Activated naive CD8-positive, alpha-beta T cell treated with anti-CD3 and anti-CD28 coated beads, Interleukin-2, amount 10 ng/mL, durations not matched to agents 7 days and 5 days (primary cell): ENCODE measurements at regions not wholly inside any gene's neighbourhood (a gene's known extent, or its start where the extent isn't known, plus 50 kb on each side); places are given as distances from the start of the nearest gene placed in this dataset.
"Not testable (repeated sequence)": the region's sequence is repeated elsewhere in the genome, so short reads cannot be mapped to it uniquely, and the experiment has no call there.

Experiments used
- ATAC-seq: fragments of 150-1000 bp; cut with Tn5 transposase; one replicate; pipeline ENCODE4 v1.10.0; 2021; ENCODE audit warnings: low read depth, moderate library complexity
- POLR2A ChIA-PET: fragments of 350-600 bp; sonication (Branson Sonifier 250); formaldehyde crosslinking; loops from one replicate; lab custom pipeline; 2021; ENCODE audit warnings: antibody characterized with exemption; lab: Charles Lee
- DNase-seq: peaks from one replicate; pipeline ENCODE4 v3.0.0; 2021
- H3K27ac Mint-ChIP-seq: one replicate; pipeline ENCODE4 v1.8.0; 2022; ENCODE audit warnings: mild to moderate bottlenecking, mixed read lengths
- H3K27me3 Mint-ChIP-seq: one replicate; pipeline ENCODE4 v1.8.0; 2022; ENCODE audit warnings: mild to moderate bottlenecking, moderate library complexity, mixed read lengths
- H3K36me3 Mint-ChIP-seq: one replicate; pipeline ENCODE4 v1.8.0; 2021; ENCODE audit warnings: mild to moderate bottlenecking, mixed read lengths
- H3K4me1 Mint-ChIP-seq: one replicate; pipeline ENCODE4 v1.8.0; 2021; ENCODE audit warnings: mixed read lengths
- H3K4me3 Mint-ChIP-seq: one replicate; pipeline ENCODE4 v1.8.0; 2022; ENCODE audit warnings: mild to moderate bottlenecking, moderate library complexity, mixed read lengths
- H3K9me3 Mint-ChIP-seq: one replicate; pipeline ENCODE4 v1.8.0; 2021; ENCODE audit warnings: mixed read lengths

DNA sequence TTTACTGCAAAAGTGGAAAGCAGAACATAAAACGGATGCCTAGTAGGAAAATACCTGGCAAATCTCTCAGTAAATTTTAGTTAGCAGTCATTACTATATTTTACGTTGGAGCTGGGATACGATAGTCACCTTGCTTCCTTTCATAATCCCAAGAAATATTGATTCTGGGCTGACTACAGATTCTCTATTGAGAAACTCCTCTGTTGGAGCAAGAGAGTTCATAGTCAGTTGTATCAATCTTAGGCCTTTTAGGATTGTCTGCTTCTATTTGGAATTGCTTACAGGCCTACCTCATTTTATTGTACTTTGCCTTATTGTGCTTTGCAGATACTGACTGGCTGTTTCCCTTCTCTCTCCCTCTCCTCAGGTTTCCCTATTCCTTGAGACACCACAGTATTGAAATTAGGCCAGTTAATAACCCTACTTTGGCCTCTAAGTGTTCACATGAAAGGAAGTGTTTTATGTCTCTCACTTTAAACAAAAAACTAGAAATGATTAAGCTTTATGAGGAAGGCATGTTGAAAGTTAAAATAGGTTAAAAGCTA is 233.7 kb upstream of the TARS1 start:
- DNase-seq (no peak), ATAC-seq (no peak)
- H3K9me3 Mint-ChIP-seq, result peaks cover 3% of the 10 kb centered on the region
- no peak overlapping the region for H3K27ac Mint-ChIP-seq
- no peaks in the 10 kb centered on the region for H3K4me1 Mint-ChIP-seq
- no peak overlapping the region for H3K4me3 Mint-ChIP-seq
- H3K36me3 Mint-ChIP-seq, result no peaks in the 10 kb centered on the region
- POLR2A ChIA-PET, result no interaction called here
- H3K27me3 Mint-ChIP-seq, result peaks cover 2% of the 10 kb centered on the region

DNA sequence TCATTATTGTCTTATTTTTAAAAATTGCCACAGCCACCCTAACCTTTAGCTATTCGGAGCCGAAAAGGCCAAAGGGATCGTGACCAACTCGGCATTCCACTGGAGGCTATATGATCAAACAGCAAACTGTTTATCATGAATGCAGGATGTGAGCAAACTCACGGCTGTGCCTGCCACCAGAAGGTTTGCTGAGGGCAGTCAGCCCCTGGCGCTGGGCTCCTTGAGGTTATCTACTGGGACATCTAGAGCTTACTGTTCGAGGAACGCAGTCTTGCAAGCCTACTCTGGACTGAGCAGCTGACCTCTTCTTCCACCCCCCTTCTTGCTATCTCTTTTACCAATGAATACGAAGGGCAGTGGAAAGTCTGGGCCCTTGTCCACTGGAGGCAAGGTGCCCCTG is 231.5 kb upstream of the TARS1 start:
- POLR2A ChIA-PET, result no interaction called here
- Mint-ChIP-seq H3K4me1 (no peaks in the 10 kb centered on the region), H3K4me3 (no peak overlapping the region), H3K27me3 (no peaks in the 10 kb centered on the region), H3K36me3 (no peaks in the 10 kb centered on the region), H3K27ac (no peak overlapping the region), H3K9me3 (peaks cover 3% of the 10 kb centered on the region)
- ATAC-seq (no peak), DNase-seq (no peak)

DNA sequence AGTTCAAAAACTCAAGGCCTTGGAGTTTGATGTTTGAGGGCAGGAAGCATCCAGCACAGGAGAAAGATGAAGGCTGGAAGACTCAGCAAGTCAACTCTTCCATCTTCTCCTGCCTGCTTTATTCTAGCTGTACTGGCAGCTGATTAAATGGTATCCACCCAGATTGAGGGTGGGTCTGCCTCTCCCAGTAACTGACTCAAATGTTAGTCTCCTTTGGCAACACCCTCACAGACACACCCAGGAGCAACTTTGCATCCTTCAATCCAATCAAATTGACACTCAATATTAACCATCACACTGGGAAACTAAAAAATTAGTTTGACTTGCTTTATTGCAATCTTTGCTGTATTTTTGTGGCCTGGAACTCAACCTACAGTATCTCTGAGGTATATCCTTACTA is 230.5 kb upstream of the TARS1 start:
- ATAC-seq, H3K9me3 Mint-ChIP-seq, POLR2A ChIA-PET, DNase-seq, H3K4me3 Mint-ChIP-seq, H3K4me1 Mint-ChIP-seq, H3K27ac Mint-ChIP-seq, H3K36me3 Mint-ChIP-seq, H3K27me3 Mint-ChIP-seq: not testable (repeated sequence)

DNA sequence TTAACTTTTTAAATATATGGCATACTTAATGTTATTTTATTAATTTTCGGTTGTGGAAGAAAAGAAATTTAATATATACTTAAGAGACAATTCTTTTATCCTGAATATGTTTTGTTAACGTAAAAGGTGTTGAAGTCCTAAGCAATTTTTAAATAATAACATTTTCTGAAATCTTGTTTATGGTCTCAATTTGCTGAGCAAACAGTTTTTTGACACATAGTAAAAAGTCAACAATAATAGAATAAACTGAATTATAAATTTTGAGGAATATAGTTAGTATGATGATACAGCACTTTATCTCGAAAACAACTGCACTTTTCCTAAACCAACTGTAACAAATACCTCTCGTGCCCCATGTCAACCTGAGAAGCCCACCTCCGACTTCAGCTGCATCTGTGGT is 229.8 kb upstream of the TARS1 start:
- no peak overlapping the region for H3K27ac Mint-ChIP-seq
- POLR2A ChIA-PET, result no interaction called here
- peaks cover 3% of the 10 kb centered on the region for H3K9me3 Mint-ChIP-seq
- ATAC-seq (no peak), DNase-seq (no peak)
- H3K27me3 Mint-ChIP-seq, result no peaks in the 10 kb centered on the region
- no peaks in the 10 kb centered on the region for H3K36me3 Mint-ChIP-seq
- H3K4me3 Mint-ChIP-seq, result no peak overlapping the region
- no peaks in the 10 kb centered on the region for H3K4me1 Mint-ChIP-seq

DNA sequence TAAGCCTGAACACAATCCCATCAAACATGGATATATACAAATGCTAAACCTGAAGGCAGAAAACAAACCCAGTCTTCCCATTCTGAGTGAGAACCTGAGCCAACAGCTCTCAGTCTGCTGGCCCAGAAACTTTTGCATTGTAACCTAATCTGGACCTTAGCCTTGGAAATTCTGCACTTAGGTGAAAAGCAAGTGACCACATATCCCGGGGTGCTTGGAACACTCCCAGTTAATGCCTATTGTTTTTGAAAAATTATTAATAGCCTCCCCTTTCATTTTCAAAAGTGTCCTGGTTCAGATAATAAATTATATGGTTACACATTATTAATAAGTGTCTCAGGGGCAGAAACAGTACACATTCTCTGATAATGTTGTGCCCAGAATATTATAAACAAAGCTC is 228.3 kb upstream of the TARS1 start:
- Mint-ChIP-seq H3K27ac (no peak overlapping the region), H3K4me1 (no peaks in the 10 kb centered on the region), H3K36me3 (no peaks in the 10 kb centered on the region), H3K9me3 (peaks cover 3% of the 10 kb centered on the region), H3K4me3 (no peak overlapping the region), H3K27me3 (no peaks in the 10 kb centered on the region)
- DNase-seq (no peak), ATAC-seq (no peak)
- POLR2A ChIA-PET, result no interaction called here

DNA sequence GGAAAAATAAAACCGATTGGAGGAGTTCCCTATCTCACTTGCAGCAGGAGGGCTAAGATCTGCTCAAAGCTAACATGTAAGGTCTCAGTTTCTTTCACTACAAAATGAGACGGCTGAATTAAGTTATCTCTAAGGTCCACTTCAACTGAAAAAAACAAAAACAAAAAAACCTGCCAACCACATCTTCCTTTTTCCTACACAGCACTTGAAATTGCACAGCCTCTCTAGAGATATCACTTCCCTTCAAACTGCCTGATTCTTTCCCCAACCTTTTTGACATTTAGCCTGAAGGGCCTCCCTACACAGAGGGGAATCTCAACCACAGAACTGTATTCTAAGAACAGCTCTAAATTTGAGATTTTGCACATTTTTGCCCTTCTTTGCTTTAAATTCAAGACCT is 227.9 kb upstream of the TARS1 start:
- no peak for ATAC-seq
- H3K36me3 Mint-ChIP-seq, result no peaks in the 10 kb centered on the region
- DNase-seq, result no peak
- no peak overlapping the region for H3K27ac Mint-ChIP-seq
- H3K4me1 Mint-ChIP-seq, result no peaks in the 10 kb centered on the region
- H3K9me3 Mint-ChIP-seq, result peaks cover 3% of the 10 kb centered on the region
- no peaks in the 10 kb centered on the region for H3K27me3 Mint-ChIP-seq
- POLR2A ChIA-PET, result no interaction called here
- no peak overlapping the region for H3K4me3 Mint-ChIP-seq

DNA sequence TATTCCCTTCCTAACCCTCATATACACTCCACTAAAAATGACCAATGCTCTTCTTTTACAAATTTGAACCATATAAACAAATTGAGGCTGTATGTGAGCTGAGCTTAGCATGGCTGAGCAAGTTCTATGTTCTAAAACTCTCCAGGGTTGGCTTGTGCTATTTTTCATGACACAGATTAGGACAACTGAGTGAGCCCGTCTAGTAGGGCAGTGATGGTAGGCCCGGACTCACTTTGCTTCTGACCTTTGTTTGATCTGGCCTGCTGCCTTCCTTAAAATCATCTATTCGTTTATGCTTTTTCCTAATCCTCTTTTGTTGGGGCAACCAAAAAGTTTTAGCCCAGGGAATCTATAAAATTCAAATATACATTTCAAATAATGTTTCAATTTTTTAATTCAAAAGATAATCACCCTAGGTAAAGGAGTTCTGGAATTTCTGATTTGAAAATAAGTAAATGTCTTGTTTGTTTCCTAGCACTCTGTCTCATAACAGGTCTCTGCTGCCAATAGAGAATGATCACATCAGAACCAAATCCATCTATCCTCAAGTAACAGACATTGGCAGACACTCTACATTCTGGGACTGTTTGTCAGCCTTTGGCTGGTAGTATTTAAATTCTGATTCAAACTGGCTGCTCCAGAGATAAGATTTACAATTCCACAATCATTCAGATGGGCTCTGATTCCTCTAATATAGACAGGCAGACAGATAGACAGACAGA is 217.0 kb upstream of the TARS1 start:
- no peak for DNase-seq
- Mint-ChIP-seq H3K9me3 (no peaks in the 10 kb centered on the region), H3K27me3 (no peaks in the 10 kb centered on the region), H3K36me3 (no peaks in the 10 kb centered on the region), H3K4me3 (no peak overlapping the region), H3K4me1 (no peaks in the 10 kb centered on the region), H3K27ac (no peak overlapping the region)
- ATAC-seq, result no peak
- POLR2A ChIA-PET, result no interaction called here

DNA sequence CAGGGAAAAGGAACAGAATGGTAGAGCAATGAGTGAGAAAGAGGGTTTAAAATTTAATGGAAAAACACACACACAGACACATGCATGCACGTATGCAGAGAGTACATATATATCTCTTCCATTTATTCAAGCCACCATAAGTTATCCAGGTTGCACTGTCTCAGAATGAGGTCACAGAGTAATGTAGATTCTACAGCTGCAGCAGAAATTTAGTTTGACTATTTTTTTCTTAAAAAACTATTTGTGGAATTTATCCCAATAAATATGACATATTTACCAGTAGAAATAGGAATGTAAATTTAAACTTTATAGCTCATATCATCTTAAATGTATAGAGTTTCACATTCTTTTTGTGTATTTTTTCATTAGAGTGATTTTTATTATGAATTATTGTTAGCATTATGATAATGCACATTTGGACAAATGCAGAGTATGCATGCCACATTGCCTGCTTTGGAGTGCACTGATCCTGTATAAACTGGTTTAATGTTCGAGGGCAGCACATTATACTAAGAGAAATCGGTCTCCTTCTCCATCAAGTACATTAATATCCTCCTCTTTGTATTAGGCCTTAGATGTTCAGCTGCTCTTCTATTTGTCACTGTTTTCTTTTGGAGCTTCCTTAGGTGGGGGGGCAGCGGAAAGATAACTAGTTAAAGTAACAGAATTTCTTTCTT is 216.3 kb upstream of the TARS1 start:
- no peaks in the 10 kb centered on the region for H3K9me3 Mint-ChIP-seq
- POLR2A ChIA-PET, result no interaction called here

DNA sequence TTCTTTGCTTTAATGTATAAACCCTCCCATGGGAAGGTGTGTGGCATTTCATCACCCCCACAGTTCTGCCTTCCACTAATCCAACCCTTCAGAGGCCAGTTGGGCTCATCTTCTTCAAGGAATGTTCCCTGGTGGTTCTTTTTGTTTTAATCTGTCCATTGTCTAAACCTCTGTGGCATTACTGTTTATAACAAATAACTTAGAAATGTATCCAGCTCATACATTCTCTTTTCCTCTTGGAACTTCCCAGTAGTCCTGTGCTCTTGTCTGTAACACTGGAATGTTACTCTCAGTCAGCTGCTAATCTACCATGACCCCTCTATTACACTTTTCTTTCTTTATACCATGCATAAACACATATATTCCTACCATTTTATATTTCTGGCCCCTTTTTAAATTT is 213.5 kb upstream of the TARS1 start:
- H3K36me3 Mint-ChIP-seq, result no peaks in the 10 kb centered on the region
- H3K4me3 Mint-ChIP-seq, result no peak overlapping the region
- H3K27ac Mint-ChIP-seq, result no peak overlapping the region
- DNase-seq, result no peak
- no peaks in the 10 kb centered on the region for H3K27me3 Mint-ChIP-seq
- ATAC-seq, result no peak
- no peaks in the 10 kb centered on the region for H3K9me3 Mint-ChIP-seq
- POLR2A ChIA-PET, result no interaction called here
- no peaks in the 10 kb centered on the region for H3K4me1 Mint-ChIP-seq

More for the DNA sequence above, 216.3 kb upstream of the TARS1 start:
- DNase-seq (no peak), ATAC-seq (no peak)
- Mint-ChIP-seq H3K4me3 (no peak overlapping the region), H3K4me1 (no peaks in the 10 kb centered on the region), H3K36me3 (no peaks in the 10 kb centered on the region), H3K27ac (no peak overlapping the region), H3K27me3 (no peaks in the 10 kb centered on the region)

DNA sequence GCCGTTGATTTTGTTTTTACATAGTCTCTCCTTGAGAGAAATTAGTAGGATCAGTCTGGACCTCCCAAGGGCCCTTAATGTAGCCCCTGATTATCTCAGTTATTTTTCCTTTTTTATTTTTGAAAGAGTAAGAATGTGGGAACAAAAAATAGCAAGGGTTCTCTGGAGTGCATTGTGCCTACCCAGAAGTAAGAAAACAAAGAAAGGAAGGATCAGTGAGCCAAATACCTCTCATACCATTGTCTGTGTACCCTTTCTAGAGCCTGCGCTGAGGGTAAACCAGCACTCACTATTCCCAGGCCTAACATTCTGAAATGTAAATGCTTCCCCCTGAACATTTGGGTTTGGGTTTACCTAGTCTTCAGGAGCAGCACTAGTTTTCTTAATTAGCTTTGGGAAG is 213.0 kb upstream of the TARS1 start:
- no peak overlapping the region for H3K4me3 Mint-ChIP-seq
- H3K36me3 Mint-ChIP-seq, result no peaks in the 10 kb centered on the region
- H3K9me3 Mint-ChIP-seq, result no peaks in the 10 kb centered on the region
- no peaks in the 10 kb centered on the region for H3K4me1 Mint-ChIP-seq
- H3K27me3 Mint-ChIP-seq, result no peaks in the 10 kb centered on the region
- no peak overlapping the region for H3K27ac Mint-ChIP-seq
- no peak for ATAC-seq
- DNase-seq, result no peak
- POLR2A ChIA-PET, result no interaction called here

DNA sequence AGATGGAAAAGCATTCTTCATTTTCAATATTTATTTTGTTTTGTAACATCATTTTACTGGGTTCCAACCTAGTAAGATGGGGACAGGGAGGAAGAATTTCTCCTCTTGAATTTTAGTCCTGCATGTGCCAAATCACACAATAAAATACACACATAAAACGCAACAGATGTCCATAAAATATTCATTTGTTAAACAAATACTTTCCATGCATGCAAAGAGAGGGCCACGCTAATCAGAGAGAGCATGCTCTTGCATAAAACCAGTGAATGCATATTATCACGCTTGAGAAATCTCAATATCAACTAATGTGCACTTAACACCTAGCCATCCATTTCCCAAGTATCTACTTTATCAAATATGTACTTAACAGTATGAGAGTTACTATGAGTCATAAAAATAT is 212.6 kb upstream of the TARS1 start:
- ATAC-seq, result no peak
- POLR2A ChIA-PET, result no interaction called here
- H3K27me3 Mint-ChIP-seq, result no peaks in the 10 kb centered on the region
- no peak overlapping the region for H3K4me3 Mint-ChIP-seq
- H3K36me3 Mint-ChIP-seq, result no peaks in the 10 kb centered on the region
- no peaks in the 10 kb centered on the region for H3K4me1 Mint-ChIP-seq
- no peak overlapping the region for H3K27ac Mint-ChIP-seq
- H3K9me3 Mint-ChIP-seq, result no peaks in the 10 kb centered on the region
- no peak for DNase-seq

DNA sequence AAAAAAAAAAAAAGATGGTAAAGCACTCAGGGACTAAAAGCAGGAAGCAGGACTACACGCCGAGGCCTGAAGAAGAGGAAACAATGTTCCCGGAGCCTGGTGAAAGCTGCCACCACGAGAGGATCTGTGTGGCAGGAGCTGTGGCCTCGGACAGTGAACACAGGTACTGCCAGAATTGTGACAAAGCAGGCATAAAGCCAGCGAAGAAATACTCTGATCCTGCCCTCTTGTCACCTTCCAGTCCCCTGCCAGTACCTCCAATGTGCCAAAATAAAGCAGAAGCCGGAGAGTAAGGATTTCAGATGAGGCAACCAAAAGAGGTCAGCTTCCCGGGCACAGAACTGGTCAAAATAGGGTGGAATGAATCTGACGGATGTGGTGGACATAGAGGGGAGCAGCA is 211.5 kb upstream of the TARS1 start:
- H3K27me3 Mint-ChIP-seq, result no peaks in the 10 kb centered on the region
- POLR2A ChIA-PET, result no interaction called here
- ATAC-seq (no peak), DNase-seq (no peak)
- H3K27ac Mint-ChIP-seq, result no peak overlapping the region
- H3K36me3 Mint-ChIP-seq, result no peaks in the 10 kb centered on the region
- no peak overlapping the region for H3K4me3 Mint-ChIP-seq
- no peaks in the 10 kb centered on the region for H3K4me1 Mint-ChIP-seq
- no peaks in the 10 kb centered on the region for H3K9me3 Mint-ChIP-seq

DNA sequence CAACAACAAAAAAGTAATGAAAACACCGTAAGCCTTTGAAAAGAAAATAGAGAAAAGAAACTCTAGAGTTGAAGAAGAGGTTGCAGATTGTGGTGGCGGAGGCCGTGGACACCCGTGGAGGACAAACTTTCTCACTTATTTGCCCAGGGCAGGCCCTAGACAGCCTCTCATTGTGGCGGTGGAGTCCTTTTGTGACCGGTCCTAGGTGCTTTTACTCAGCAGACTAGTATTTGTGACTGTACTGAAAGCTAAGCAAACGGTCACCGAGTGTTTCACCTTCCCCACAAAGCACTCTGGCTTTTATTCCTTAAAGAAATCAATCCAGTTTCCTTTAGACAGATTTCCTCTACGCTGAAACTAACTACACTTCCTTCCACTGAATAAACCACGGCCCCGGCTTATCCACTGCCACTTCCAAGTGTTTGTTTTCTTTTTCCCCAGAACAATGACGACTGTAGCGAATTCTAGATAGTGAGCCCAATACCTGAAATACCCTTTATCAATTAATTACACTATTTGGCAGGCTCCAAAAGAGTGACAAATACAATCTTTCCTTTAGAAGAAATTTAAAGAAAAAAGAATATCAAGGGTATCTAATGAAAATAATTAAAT is 210.2 kb upstream of the TARS1 start:
- POLR2A ChIA-PET, result no interaction called here
- Mint-ChIP-seq H3K36me3 (no peaks in the 10 kb centered on the region), H3K4me1 (peaks cover 6% of the 10 kb centered on the region), H3K9me3 (no peaks in the 10 kb centered on the region), H3K27ac (no peak overlapping the region), H3K27me3 (no peaks in the 10 kb centered on the region), H3K4me3 (no peak overlapping the region)
- DNase-seq (no peak), ATAC-seq (no peak)

DNA sequence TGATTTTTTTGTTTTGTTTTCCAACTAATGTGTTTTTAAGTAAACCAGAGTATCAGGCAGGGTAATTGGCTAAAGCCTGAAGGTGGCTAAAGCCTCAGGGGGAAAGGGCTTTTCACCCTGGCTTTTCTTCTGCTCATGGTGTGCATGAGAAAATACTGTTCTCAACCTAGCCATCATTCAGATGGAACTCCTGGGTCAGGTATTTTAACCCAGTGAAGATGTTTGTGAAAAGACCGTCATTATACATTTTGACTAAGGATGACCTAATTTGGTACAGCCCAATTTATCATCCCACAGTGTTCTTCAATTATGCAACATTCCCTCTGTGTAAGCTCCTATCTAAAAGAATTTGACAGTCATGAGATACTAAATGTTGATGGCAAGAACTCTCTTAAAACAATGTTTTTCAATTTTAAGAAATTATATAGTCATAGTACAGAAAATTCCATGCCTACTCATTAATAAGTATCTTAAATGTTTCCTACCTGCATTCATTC is 209.5 kb upstream of the TARS1 start:
- Mint-ChIP-seq H3K4me1 (peaks cover 12% of the 10 kb centered on the region), H3K27me3 (no peaks in the 10 kb centered on the region), H3K4me3 (no peak overlapping the region), H3K27ac (no peak overlapping the region), H3K36me3 (no peaks in the 10 kb centered on the region), H3K9me3 (no peaks in the 10 kb centered on the region)
- ATAC-seq (no peak), DNase-seq (no peak)
- POLR2A ChIA-PET, result no interaction called here
